Urothelium cell line (cell line): ENCODE measurements at regions not wholly inside any gene's neighbourhood (a gene's known extent, or its start where the extent isn't known, plus 50 kb on each side); places are given as distances from the start of the nearest gene placed in this dataset.
A peak's percentile ranks its signal among the peaks of the same experiment; 100 is the strongest.
"Not testable (repeated sequence)": the region's sequence is repeated elsewhere in the genome, so short reads cannot be mapped to it uniquely, and the experiment has no call there.

Experiments used
- DNase-seq: peaks from one replicate; pipeline ENCODE4 v3.0.0; 2011; ENCODE audit warnings: low spot score, mixed read lengths
- FAIRE-seq: peaks from 2 replicates; lab custom pipeline; 2011; peaks lifted over from hg19 to GRCh38; lab: Jason Lieb, UNC

DNA sequence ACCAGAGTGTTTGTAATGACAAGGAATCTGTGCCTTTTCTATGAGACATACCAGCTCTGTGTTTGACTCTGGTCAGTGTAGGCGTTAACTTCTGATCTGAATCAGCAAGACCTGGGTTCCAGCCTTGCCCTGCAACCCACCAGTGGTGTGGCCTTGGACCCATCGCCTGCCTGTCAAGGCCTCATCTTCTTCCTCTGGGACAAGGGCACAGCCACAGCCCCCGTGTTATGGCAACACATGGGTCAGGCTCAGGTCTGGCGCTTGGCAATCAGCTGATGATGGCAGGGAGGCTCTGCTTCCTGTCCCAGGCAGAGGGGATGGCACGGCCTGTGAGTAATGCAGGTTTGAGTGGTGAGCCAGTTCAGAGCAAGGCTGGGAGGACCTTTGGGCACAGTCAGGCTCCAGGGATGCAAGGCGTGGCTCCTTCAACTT is 69.1 kb upstream of the PLGLB2 start:
- peak; percentile 92 for FAIRE-seq
- not testable (repeated sequence) for DNase-seq

DNA sequence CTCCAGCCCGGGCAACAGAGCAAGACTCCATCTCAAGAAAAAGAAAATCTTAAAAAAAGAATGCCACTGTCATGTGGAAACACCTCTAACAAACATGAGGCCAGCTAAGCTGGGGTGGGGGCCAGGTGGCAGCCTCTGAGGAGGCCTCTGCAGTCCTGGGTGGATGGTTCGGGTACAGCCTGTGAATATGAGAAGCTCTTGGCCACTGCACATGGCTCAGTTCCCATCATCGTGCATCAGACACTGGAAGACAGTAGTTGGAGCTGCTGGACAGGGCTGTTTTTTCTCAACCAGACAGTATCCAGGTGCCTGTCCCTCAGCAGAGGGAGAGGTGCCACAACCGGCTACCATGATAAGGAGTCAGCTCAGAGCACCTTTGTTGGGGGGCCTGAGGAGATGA is 67.9 kb upstream of the PLGLB2 start:
- not testable (repeated sequence) for FAIRE-seq, DNase-seq

DNA sequence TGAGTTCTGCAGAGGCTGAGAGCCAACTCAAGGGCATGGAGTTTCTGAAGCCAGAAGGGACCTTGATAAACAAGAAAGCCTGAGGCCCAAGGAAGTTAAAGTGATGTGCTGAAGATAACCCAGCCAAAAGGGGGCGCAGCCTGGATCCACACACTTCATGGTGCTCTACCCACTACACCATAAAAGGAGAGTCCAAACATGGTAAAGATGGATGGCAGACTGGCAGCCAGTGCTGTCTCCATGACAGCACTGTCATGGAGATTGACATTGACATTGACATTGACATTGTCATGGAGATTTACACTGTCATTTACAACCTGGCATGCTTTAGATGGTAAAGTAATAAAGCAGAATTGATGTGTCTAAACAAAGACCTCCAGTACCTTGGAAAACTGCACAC is 67.2 kb upstream of the PLGLB2 start:
- FAIRE-seq = peak; percentile 97
- DNase-seq = not testable (repeated sequence)

DNA sequence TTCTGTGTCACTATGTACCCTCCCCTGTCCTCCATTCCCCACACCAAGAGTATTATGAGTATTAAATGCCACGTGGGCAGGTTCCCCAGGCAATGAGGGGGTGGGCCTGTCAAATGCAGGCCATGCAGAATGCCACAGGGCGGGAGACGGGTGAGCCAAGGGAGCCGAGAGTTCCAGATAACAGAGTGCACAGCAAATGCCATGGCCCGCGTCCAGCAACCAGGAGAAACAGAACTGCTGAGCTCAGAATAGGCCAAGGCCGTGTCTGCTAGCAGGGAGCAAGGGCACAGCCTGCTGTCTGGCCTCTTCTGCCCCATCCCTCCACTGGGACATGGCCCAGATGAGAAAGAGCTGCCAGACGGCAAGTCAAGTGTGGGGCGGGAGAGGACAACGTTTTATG is 64.4 kb upstream of the PLGLB2 start:
- FAIRE-seq = peak; percentile 37
- DNase-seq = not testable (repeated sequence)

DNA sequence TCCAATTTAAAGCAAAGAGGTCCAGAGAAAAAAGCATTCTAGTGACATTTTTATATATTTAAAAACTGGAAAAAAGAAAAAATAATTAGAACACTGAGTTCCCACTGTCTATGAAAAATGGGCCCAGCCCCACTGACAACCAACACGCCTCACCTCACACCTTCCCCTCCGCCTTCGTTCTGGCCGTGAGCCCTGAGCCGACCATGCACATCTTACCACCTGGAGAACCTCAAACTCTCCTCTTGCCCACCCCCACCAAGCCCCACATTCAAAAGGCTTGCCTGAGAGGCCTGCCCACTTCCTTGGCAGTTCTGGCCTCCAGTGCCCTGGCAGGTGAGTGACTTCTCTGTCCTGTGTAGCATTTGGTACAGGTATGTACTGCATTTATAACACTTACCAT is 63.9 kb upstream of the PLGLB2 start:
- peak; percentile 42 for FAIRE-seq
- DNase-seq = not testable (repeated sequence)

DNA sequence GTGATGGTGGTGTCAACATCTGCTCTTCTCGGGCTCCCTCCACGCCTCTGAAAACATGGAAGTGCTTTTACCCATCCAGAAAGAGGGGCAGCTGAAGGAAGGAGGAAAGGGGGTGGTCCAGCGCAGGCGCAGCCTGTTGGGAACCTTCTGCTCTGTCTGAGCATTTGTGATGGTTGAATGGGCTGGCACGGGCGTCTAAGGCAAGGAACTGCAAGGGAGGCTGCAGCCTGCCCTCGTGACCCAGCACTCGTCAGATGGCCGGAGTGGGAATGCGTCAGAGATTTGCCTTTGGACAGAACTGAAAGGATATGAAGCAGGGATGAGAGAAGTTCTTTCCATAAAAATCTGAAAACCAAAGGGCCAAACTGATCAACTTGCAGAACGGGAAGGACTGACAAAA is 62.3 kb upstream of the PLGLB2 start:
- not testable (repeated sequence) for FAIRE-seq

DNA sequence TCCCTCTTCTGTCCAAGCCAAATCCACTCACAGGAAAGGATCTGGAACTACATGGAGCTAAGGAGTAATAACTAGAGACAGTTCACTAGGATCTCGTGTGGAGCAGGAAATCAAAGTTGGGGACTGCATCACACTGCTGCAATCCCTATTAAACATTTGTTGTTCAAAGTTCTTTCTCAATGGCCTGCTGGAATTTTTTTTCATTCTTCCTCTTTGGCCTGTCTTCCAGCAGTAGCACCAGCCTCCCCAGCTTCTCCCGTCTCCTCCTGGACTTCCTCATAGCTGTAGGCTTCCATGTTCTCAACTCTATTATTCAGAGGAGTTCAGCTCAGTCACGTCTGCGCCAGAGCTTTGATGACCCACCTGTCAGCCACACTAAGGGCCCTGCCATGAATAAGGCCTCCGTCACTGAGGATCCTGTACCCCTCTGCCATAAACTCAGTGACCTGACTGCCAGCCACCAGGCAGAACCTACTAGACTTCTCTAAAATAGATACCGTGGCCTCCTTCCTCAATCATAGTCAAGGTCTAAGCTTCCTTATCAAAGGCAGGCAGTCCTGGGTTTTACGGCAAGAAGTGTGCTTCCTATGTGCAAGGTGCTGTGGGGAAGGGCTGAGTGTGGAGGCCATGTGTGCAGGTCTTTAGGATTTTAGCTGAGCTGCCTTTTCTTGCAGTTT is 60.9 kb upstream of the PLGLB2 start:
- not testable (repeated sequence) for DNase-seq, FAIRE-seq

More for the DNA sequence above, 62.3 kb upstream of the PLGLB2 start:
- DNase-seq = not testable (repeated sequence)

DNA sequence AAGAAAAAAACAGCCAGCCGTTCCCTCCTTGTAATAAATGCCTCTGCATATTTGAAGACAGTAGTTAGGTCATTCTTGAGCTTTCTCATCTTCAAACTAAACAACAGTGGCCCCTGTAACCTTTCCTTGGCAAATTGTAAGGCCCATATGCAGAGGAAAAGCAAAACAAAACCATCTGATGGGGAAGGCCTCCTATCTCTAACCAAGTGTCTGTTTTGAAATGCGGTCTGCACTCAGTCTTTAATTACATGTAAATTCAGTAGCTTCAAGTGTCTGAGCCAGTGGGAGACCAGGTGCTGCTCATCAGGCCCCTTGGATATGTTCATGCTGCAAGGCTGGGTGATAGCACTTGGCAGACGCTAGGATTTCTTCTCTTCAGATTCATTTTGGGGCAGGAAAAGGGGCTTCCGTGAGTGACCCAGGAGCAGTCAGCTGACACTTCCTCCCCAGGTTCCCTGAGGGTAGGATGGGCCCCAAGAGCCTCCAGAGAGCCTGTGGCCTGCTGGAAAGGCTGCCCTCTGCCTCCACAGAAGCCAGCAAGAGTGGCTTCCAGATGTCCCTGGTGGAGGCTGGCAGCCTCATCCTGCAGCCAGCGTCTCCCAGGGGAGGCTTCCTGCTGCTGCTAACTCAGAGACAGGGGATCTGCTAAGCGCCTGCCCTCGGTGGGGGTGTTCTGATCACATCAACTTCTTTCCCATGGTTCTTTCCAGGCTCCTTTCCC is 60.2 kb upstream of the PLGLB2 start:
- DNase-seq, FAIRE-seq: not testable (repeated sequence)

DNA sequence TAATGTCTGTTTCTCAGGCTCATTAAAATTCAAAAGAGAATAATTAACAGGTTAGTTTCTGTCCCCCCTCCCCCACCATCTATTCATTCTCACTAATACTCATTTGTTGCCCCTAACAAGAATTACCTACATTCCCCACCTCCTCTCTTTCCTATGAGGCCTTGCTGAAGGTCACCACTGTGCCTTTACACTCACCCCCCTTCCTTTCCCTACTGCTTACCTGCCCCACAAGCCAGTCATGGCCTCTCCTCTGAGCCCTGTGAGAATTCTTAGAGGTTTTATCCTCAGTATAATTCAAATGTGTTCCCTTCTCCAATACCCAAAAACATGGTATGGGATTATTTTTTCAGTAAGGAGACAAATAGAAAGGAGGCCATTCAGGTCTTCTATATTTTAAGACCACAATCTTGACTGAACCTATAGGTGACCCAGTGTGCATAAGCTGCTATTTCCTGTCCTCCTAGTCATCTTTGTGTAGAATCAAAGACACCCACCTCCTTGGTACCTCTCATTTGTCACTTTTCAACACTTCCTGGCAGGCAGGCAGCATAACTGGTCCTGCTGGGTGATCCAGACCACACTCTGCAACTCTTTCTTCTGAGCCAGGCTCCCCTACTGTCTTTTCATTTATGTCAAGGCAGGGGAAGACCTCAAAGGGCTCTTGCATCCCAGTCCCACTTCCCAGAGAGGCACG is 55.8 kb upstream of the PLGLB2 start:
- not testable (repeated sequence) for DNase-seq, FAIRE-seq

DNA sequence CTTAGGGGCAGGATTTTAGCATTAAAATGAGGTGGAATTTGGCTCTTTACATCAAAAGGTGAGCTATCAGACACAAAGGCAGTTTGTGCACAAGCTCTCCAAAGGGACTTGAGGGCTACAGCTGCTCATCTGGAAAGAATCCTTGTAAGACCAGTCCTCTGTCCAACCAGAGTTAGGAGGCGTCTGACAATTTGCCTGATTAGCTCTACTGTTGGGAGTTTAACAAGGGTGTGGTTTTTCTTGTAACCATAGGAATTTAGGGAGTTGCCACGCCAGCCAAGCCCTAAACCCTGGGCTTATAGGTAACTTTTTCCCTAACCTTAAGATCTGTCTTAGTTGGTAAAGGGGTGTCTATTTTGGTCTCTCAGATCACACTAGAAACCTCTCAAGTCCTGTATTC is 55.0 kb upstream of the PLGLB2 start:
- not testable (repeated sequence) for FAIRE-seq, DNase-seq

DNA sequence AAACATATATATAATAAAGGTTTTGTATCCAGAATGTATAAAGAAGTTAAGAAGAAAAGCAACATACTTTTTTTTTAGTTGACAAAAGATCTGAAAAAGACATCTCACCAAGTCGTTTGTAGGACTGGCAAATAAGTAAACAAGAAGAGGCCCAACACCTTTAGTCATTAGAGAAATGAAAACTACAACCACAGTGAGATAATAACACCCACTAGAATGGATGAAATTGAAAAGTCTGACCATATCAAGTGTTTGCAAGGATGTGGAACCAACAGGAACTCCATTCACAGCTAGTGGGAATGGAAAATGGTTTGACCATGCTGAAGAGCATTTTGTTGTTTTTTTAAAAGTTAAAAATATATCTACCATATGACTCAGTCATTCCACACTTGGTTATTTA is 54.0 kb upstream of the PLGLB2 start:
- DNase-seq, FAIRE-seq: not testable (repeated sequence)

DNA sequence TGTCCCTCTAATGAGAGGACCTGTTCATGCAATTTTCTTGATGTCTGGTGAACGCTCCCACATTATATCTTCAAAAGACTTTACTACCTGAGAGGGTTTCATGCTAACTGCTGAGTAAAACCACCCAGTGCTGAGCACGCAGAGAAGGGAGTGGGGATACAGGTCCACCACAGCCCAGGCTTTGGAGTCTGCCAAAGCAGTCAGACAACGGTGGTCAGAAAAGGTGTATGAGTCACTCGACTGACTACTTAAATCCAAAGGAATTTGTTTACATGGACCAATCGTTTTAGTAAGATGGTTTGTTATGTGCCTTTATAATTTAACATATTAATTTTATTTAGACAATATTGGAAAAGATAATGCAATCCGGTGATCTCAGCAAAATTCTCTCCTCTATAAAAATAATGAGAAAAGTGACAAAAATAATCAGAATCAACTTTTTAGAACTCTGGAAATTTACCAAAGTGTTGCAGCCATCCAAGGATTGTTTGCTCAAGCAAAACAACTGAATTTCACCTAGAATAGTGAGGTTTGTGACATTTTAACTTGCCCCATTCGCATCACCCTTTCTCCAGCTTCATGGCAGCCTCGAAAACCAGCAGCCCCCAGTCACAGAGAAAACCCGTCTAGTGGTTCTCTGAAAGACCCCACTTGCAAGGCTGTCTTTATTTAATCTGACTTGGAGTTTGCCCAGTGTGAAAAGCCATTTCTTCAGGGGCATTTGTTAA is 52.1 kb upstream of the PLGLB2 start:
- peak; percentile 44 for DNase-seq
- not testable (repeated sequence) for FAIRE-seq
